Type B pancreatic cell (in vitro differentiated cells): ENCODE measurements at regions not wholly inside any gene's neighbourhood (a gene's known extent, or its start where the extent isn't known, plus 50 kb on each side); places are given as distances from the start of the nearest gene placed in this dataset.
"Not testable (repeated sequence)": the region's sequence is repeated elsewhere in the genome, so short reads cannot be mapped to it uniquely, and the experiment has no call there.

Experiments
- DNase-seq: peaks from one replicate; pipeline ENCODE4 v3.0.0; 2021; ENCODE audit warnings: mixed read lengths; ENCODE audit not compliant: unreplicated experiment; ENCODE audit errors: extremely low spot score
- H3K27ac Mint-ChIP-seq: 2 replicates; pipeline ENCODE4 v1.8.0; 2021; ENCODE audit warnings: mild to moderate bottlenecking, mixed read lengths
- H3K27me3 Mint-ChIP-seq: 2 replicates; pipeline ENCODE4 v1.8.0; 2021; ENCODE audit warnings: mixed read lengths
- H3K36me3 Mint-ChIP-seq: 2 replicates; pipeline ENCODE4 v1.8.0; 2021; ENCODE audit warnings: mixed read lengths
- H3K4me1 Mint-ChIP-seq: one replicate; pipeline ENCODE4 v1.8.0; 2021; ENCODE audit warnings: mixed read lengths; ENCODE audit not compliant: unreplicated experiment
- H3K4me3 Mint-ChIP-seq: 2 replicates; pipeline ENCODE4 v1.8.0; 2021; ENCODE audit warnings: mild to moderate bottlenecking, mixed read lengths
- H3K9me3 Mint-ChIP-seq: 2 replicates; pipeline ENCODE4 v1.8.0; 2021; ENCODE audit warnings: mixed read lengths
- CTCF ChIP-seq: fragments of 200-600 bp; sonication (generic); conservative IDR thresholded peaks from 2 replicates; pipeline ENCODE4 v1.5.0; 2021; ENCODE audit warnings: antibody characterized with exemption, mild to moderate bottlenecking

- no peaks in the 10 kb centered on the region for H3K4me1 Mint-ChIP-seq
- H3K9me3 Mint-ChIP-seq, result no peaks in the 10 kb centered on the region
- no peak for DNase-seq
- no peaks in the 10 kb centered on the region for H3K36me3 Mint-ChIP-seq
- H3K27ac Mint-ChIP-seq, result no peak overlapping the region
- no peak for TF ChIP-seq CTCF
- H3K27me3 Mint-ChIP-seq, result peaks cover under 1% of the 10 kb centered on the region
- no peak overlapping the region for H3K4me3 Mint-ChIP-seq
These were observed 51.6 kb downstream of the RESF1 start for GRCh38 chr12:32010631-32011336.

GRCh38 chr12:32012249-32012785, 53.1 kb downstream of the RESF1 start:
- Mint-ChIP-seq H3K36me3 (no peaks in the 10 kb centered on the region), H3K27me3 (peaks cover 2% of the 10 kb centered on the region), H3K4me1 (no peaks in the 10 kb centered on the region)

GRCh38 chr12:32015036-32015435, 55.8 kb downstream of the RESF1 start:
- no peaks in the 10 kb centered on the region for H3K36me3 Mint-ChIP-seq
- no peak for TF ChIP-seq CTCF
- H3K4me3 Mint-ChIP-seq, result no peak overlapping the region
- no peaks in the 10 kb centered on the region for H3K4me1 Mint-ChIP-seq
- H3K27me3 Mint-ChIP-seq, result peaks cover 2% of the 10 kb centered on the region
- no peak overlapping the region for H3K27ac Mint-ChIP-seq
- H3K9me3 Mint-ChIP-seq, result no peaks in the 10 kb centered on the region
- no peak for DNase-seq

More at GRCh38 chr12:32012249-32012785, 53.1 kb downstream of the RESF1 start:
- Mint-ChIP-seq H3K4me3 (no peak overlapping the region), H3K9me3 (no peaks in the 10 kb centered on the region), H3K27ac (no peak overlapping the region)
- TF ChIP-seq CTCF, result no peak
- DNase-seq, result no peak

- Mint-ChIP-seq H3K27me3 (peaks cover 2% of the 10 kb centered on the region), H3K4me1 (no peaks in the 10 kb centered on the region), H3K4me3 (no peak overlapping the region), H3K36me3 (no peaks in the 10 kb centered on the region), H3K27ac (no peak overlapping the region), H3K9me3 (no peaks in the 10 kb centered on the region)
- DNase-seq, result no peak
- no peak for TF ChIP-seq CTCF
These were observed 57.7 kb downstream of the RESF1 start for GRCh38 chr12:32016680-32017482.

GRCh38 chr12:32021346-32021773, 62.1 kb downstream of the RESF1 start:
- no peak for TF ChIP-seq CTCF
- no peak for DNase-seq
- H3K27me3 Mint-ChIP-seq, result no peaks in the 10 kb centered on the region
- H3K4me1 Mint-ChIP-seq, result no peaks in the 10 kb centered on the region
- no peak overlapping the region for H3K4me3 Mint-ChIP-seq
- peaks cover 3% of the 10 kb centered on the region for H3K9me3 Mint-ChIP-seq
- peaks cover 3% of the 10 kb centered on the region for H3K36me3 Mint-ChIP-seq
- no peak overlapping the region for H3K27ac Mint-ChIP-seq

- H3K36me3 Mint-ChIP-seq, H3K4me3 Mint-ChIP-seq, DNase-seq, H3K9me3 Mint-ChIP-seq, H3K4me1 Mint-ChIP-seq, H3K27ac Mint-ChIP-seq, H3K27me3 Mint-ChIP-seq: not testable (repeated sequence)
These were observed 63.2 kb downstream of the RESF1 start for GRCh38 chr12:32022387-32022786.

GRCh38 chr12:32023861-32024260, 64.6 kb downstream of the RESF1 start:
- H3K36me3 Mint-ChIP-seq, H3K27ac Mint-ChIP-seq, H3K4me1 Mint-ChIP-seq, H3K9me3 Mint-ChIP-seq, H3K27me3 Mint-ChIP-seq, H3K4me3 Mint-ChIP-seq, DNase-seq: not testable (repeated sequence)
